WTC11 (cell line): ENCODE measurements at regions not wholly inside any gene's neighbourhood (a gene's known extent, or its start where the extent isn't known, plus 50 kb on each side); places are given as distances from the start of the nearest gene placed in this dataset.
"Not testable (repeated sequence)": the region's sequence is repeated elsewhere in the genome, so short reads cannot be mapped to it uniquely, and the experiment has no call there.

Source experiments
- ATAC-seq: fragments of 200-7000 bp; cut with Tn5 transposase; 2 replicates; pipeline ENCODE4 v1.10.0; 2021; ENCODE audit warnings: mild to moderate bottlenecking, moderate library complexity
- CTCF ChIA-PET: fragments of 300-600 bp; sonication (Branson Sonifier 250); formaldehyde crosslinking; loops from one replicate; lab custom pipeline; 2021; ENCODE audit warnings: antibody characterized with exemption; lab: Charles Lee
- POLR2A ChIA-PET: fragments of 350-600 bp; sonication (Branson Sonifier 250); formaldehyde crosslinking; loops from one replicate; lab custom pipeline; 2021; ENCODE audit warnings: antibody characterized with exemption; lab: Charles Lee
- DNase-seq: peaks from one replicate; pipeline ENCODE4 v3.0.0; 2021; ENCODE audit warnings: low spot score
- H3K27ac Mint-ChIP-seq: 2 replicates; pipeline ENCODE4 v1.8.0; 2021; ENCODE audit warnings: mixed read lengths
- H3K27me3 Mint-ChIP-seq: 2 replicates; pipeline ENCODE4 v1.8.0; 2021; ENCODE audit warnings: low read depth, mild to moderate bottlenecking, moderate library complexity, mixed read lengths
- H3K36me3 Mint-ChIP-seq: 2 replicates; pipeline ENCODE4 v1.8.0; 2021; ENCODE audit warnings: mixed read lengths
- H3K4me1 Mint-ChIP-seq: 2 replicates; pipeline ENCODE4 v1.8.0; 2022; ENCODE audit warnings: mixed read lengths
- H3K4me3 Mint-ChIP-seq: 2 replicates; pipeline ENCODE4 v1.8.0; 2021; ENCODE audit warnings: mild to moderate bottlenecking, moderate library complexity, mixed read lengths
- H3K9me3 Mint-ChIP-seq: 2 replicates; pipeline ENCODE4 v1.8.0; 2021; ENCODE audit warnings: mixed read lengths
- ATF1 ChIP-seq: sonication (generic); formaldehyde crosslinking; IDR thresholded peaks from 2 replicates; pipeline ENCODE4 v1.8.1; 2023; ENCODE audit warnings: mild to moderate bottlenecking, moderate library complexity, missing genetic modification reagents
- CREM ChIP-seq: sonication (generic); formaldehyde crosslinking; IDR thresholded peaks from 2 replicates; pipeline ENCODE4 v1.8.1; 2022; ENCODE audit warnings: mild to moderate bottlenecking, missing genetic modification reagents, moderate library complexity
- E2F4 ChIP-seq: sonication (generic); formaldehyde crosslinking; IDR thresholded peaks from 2 replicates; pipeline ENCODE4 v1.8.1; 2022; ENCODE audit warnings: low read depth, mild to moderate bottlenecking, moderate library complexity, missing genetic modification reagents, borderline replicate concordance
- E2F5 ChIP-seq: sonication (generic); formaldehyde crosslinking; IDR thresholded peaks from 2 replicates; pipeline ENCODE4 v1.8.1; 2022; ENCODE audit warnings: mild to moderate bottlenecking, moderate library complexity, missing genetic modification reagents
- ELF4 ChIP-seq: sonication (generic); formaldehyde crosslinking; IDR thresholded peaks from 2 replicates; pipeline ENCODE4 v1.8.1; 2022; ENCODE audit warnings: low read depth, mild to moderate bottlenecking, moderate library complexity, missing genetic modification reagents
- GABPB1 ChIP-seq: sonication (generic); formaldehyde crosslinking; IDR thresholded peaks from 2 replicates; pipeline ENCODE4 v1.8.1; 2023; ENCODE audit warnings: mild to moderate bottlenecking, missing genetic modification reagents
- GTF2I ChIP-seq: fragments of 250-450 bp; sonication (Bioruptor Pico); conservative IDR thresholded peaks from 2 replicates; pipeline ENCODE4 v1.4.0; 2021; ENCODE audit warnings: mild to moderate bottlenecking
- IRF1 ChIP-seq: sonication (generic); formaldehyde crosslinking; IDR thresholded peaks from 2 replicates; pipeline ENCODE4 v1.8.0; 2023; ENCODE audit warnings: missing genetic modification reagents
- NFATC4 ChIP-seq: fragments of 250-450 bp; sonication (Bioruptor Pico); IDR thresholded peaks from 2 replicates; pipeline ENCODE4 v1.9.0; 2021; ENCODE audit warnings: mild to moderate bottlenecking
- NFE2L1 ChIP-seq: sonication (generic); formaldehyde crosslinking; IDR thresholded peaks from 2 replicates; pipeline ENCODE4 v1.8.1; 2023; ENCODE audit warnings: missing genetic modification reagents
- PREB ChIP-seq: sonication (generic); formaldehyde crosslinking; IDR thresholded peaks from 2 replicates; pipeline ENCODE4 v1.8.1; 2022; ENCODE audit warnings: mild to moderate bottlenecking, missing genetic modification reagents, moderate library complexity, borderline replicate concordance
- SMAD4 ChIP-seq: sonication (generic); formaldehyde crosslinking; IDR thresholded peaks from 2 replicates; pipeline ENCODE4 v1.8.0; 2022; ENCODE audit warnings: mild to moderate bottlenecking, missing genetic modification reagents
- SP1 ChIP-seq: sonication (generic); formaldehyde crosslinking; conservative IDR thresholded peaks from 2 replicates; pipeline ENCODE4 v1.8.1; 2022; ENCODE audit warnings: missing genetic modification reagents
- USF1 ChIP-seq: sonication (generic); formaldehyde crosslinking; IDR thresholded peaks from 2 replicates; pipeline ENCODE4 v1.8.0; 2022; ENCODE audit warnings: mild to moderate bottlenecking, missing genetic modification reagents
- ZMAT4 ChIP-seq: fragments of 250-450 bp; sonication (Bioruptor Pico); IDR thresholded peaks from 2 replicates; pipeline ENCODE4 v1.9.0; 2021; ENCODE audit warnings: mild to moderate bottlenecking
- ZNF138 ChIP-seq: sonication (generic); formaldehyde crosslinking; conservative IDR thresholded peaks from 2 replicates; pipeline ENCODE4 v1.8.1; 2022; ENCODE audit warnings: mild to moderate bottlenecking, moderate library complexity, missing genetic modification reagents
- ZNF219 ChIP-seq: sonication (generic); formaldehyde crosslinking; IDR thresholded peaks from 2 replicates; pipeline ENCODE4 v1.8.0; 2023; ENCODE audit warnings: missing genetic modification reagents, mild to moderate bottlenecking, borderline replicate concordance
- ZNF232 ChIP-seq: sonication (generic); formaldehyde crosslinking; IDR thresholded peaks from 2 replicates; pipeline ENCODE4 v1.8.0; 2022; ENCODE audit warnings: mild to moderate bottlenecking, missing genetic modification reagents
- ZNF396 ChIP-seq: fragments of 250-450 bp; sonication (Bioruptor Pico); IDR thresholded peaks from 2 replicates; pipeline ENCODE4 v1.8.0; 2021; ENCODE audit warnings: mild to moderate bottlenecking, moderate library complexity, borderline replicate concordance
- ZNF416 ChIP-seq: fragments of 250-450 bp; sonication (Bioruptor Pico); IDR thresholded peaks from 2 replicates; pipeline ENCODE4 v1.9.0; 2021; ENCODE audit warnings: mild to moderate bottlenecking, inconsistent platforms
- ZNF671 ChIP-seq: fragments of 250-450 bp; sonication (Bioruptor Pico); IDR thresholded peaks from 2 replicates; pipeline ENCODE4 v1.8.0; 2021; ENCODE audit warnings: mild to moderate bottlenecking

- Mint-ChIP-seq H3K27ac (no peak overlapping the region), H3K4me1 (peaks cover 15% of the 10 kb centered on the region), H3K9me3 (no peaks in the 10 kb centered on the region), H3K27me3 (no peaks in the 10 kb centered on the region), H3K4me3 (no peak overlapping the region), H3K36me3 (no peaks in the 10 kb centered on the region)
- ChIA-PET POLR2A (no interaction called here), CTCF (no interaction called here)
- ATAC-seq (no peak), DNase-seq (no peak)
- no peak for TF ChIP-seq GTF2I
- no peak for TF ChIP-seq IRF1 (CRISPR knock-in tag)
- TF ChIP-seq ZNF671 (CRISPR knock-in tag) = no peak
- no peak for TF ChIP-seq ZNF396 (CRISPR knock-in tag)
- TF ChIP-seq ZNF219 = no peak
- no peak for TF ChIP-seq SP1 (CRISPR knock-in tag)
- no peak for TF ChIP-seq NFATC4 (CRISPR knock-in tag)
- no peak for TF ChIP-seq ATF1 (CRISPR knock-in tag)
- TF ChIP-seq ZNF416 (CRISPR knock-in tag) = no peak
- TF ChIP-seq E2F4 = no peak
- no peak for TF ChIP-seq ELF4
Observed at GRCh38 chr2:113822087-113822815, 65.8 kb upstream of the SLC35F5 start.

GRCh38 chr2:113818382-113818951 lies 62.0 kb upstream of the SLC35F5 start:
- ChIA-PET CTCF (no interaction called here), POLR2A (interaction anchor here (0.7 kb wide), 1 partner anchor 12 kb away, joined by 3 read pairs; no protein-coding TSS in a partner anchor)
- ATAC-seq (peak; percentile 93), DNase-seq (peak; percentile 20)
- Mint-ChIP-seq H3K27ac (no peak overlapping the region), H3K36me3 (no peaks in the 10 kb centered on the region), H3K4me3 (no peak overlapping the region), H3K9me3 (no peaks in the 10 kb centered on the region), H3K4me1 (peaks cover 4% of the 10 kb centered on the region; the same call in 1 of the 2 replicates), H3K27me3 (no peaks in the 10 kb centered on the region; the same call in 1 of the 2 replicates)
- no peak for TF ChIP-seq SMAD4 (CRISPR knock-in tag)
- no peak for TF ChIP-seq PREB
- no peak for TF ChIP-seq CREM (CRISPR knock-in tag)
- no peak for TF ChIP-seq ZMAT4
- TF ChIP-seq GABPB1 (CRISPR knock-in tag) = no peak

- DNase-seq, H3K4me3 Mint-ChIP-seq, CTCF ChIA-PET, H3K27me3 Mint-ChIP-seq, H3K4me1 Mint-ChIP-seq, ATAC-seq, H3K27ac Mint-ChIP-seq, POLR2A ChIA-PET, H3K36me3 Mint-ChIP-seq: not testable (repeated sequence)
- peaks cover 13% of the 10 kb centered on the region for H3K9me3 Mint-ChIP-seq
Observed at GRCh38 chr2:113813396-113813795, 57.0 kb upstream of the SLC35F5 start.

GRCh38 chr2:113812204-113812603 lies 55.8 kb upstream of the SLC35F5 start:
- ATAC-seq (no peak), DNase-seq (no peak)
- H3K27me3 Mint-ChIP-seq = peaks cover 2% of the 10 kb centered on the region
- H3K27ac Mint-ChIP-seq = no peak overlapping the region
- no peaks in the 10 kb centered on the region for H3K36me3 Mint-ChIP-seq
- ChIA-PET CTCF (no interaction called here), POLR2A (no interaction called here)
- H3K4me1 Mint-ChIP-seq = no peaks in the 10 kb centered on the region
- no peak overlapping the region for H3K4me3 Mint-ChIP-seq
- H3K9me3 Mint-ChIP-seq = peaks cover 13% of the 10 kb centered on the region
- no peak for TF ChIP-seq NFE2L1 (CRISPR knock-in tag)
- no peak for TF ChIP-seq ZNF138
- TF ChIP-seq USF1 (CRISPR knock-in tag) = no peak
- no peak for TF ChIP-seq GABPB1 (CRISPR knock-in tag)
- TF ChIP-seq CREM (CRISPR knock-in tag) = no peak
- no peak for TF ChIP-seq E2F5
- TF ChIP-seq ZNF232 = no peak
- no peak for TF ChIP-seq E2F4
- no peak for TF ChIP-seq GTF2I
